Mesenchymal stem cell (in vitro differentiated cells and primary cell): ENCODE measurements at regions not wholly inside any gene's neighbourhood (a gene's known extent, or its start where the extent isn't known, plus 50 kb on each side); places are given as distances from the start of the nearest gene placed in this dataset.

Experiments
- DNase-seq: peaks from one replicate; pipeline ENCODE4 v3.0.0-alpha.2; 2013
- H2AFZ ChIP-seq: one replicate; pipeline ENCODE4 v1.6.1; 2013; ENCODE audit warnings: low read depth, mild to moderate bottlenecking, control low read depth, inconsistent platforms, low read length, moderate library complexity
- H2AK5ac ChIP-seq: 2 replicates; pipeline ENCODE4 v1.6.1; 2013; ENCODE audit warnings: low read length, moderate library complexity, mild to moderate bottlenecking, inconsistent platforms; ENCODE audit not compliant: severe bottlenecking
- H2BK120ac ChIP-seq: one replicate; pipeline ENCODE4 v1.6.1; 2013; ENCODE audit warnings: low read depth, mild to moderate bottlenecking, inconsistent platforms, low read length, moderate library complexity
- H2BK12ac ChIP-seq, 2 experiments: one replicate each; pipeline ENCODE4 v1.6.1; 2013; ENCODE audit warnings: inconsistent platforms in 2 of 2, low read length in 2 of 2, mild to moderate bottlenecking in 2 of 2, moderate library complexity in 2 of 2, control low read depth in 1 of 2
- H2BK15ac ChIP-seq: one replicate; pipeline ENCODE4 v1.6.1; 2013; ENCODE audit warnings: mild to moderate bottlenecking, low read depth, inconsistent platforms; ENCODE audit not compliant: poor library complexity, severe bottlenecking
- H2BK5ac ChIP-seq: 2 replicates; pipeline ENCODE4 v1.6.1; 2013; ENCODE audit warnings: low read depth, mild to moderate bottlenecking, low read length, control low read depth, inconsistent platforms; ENCODE audit not compliant: poor library complexity, severe bottlenecking
- H3K14ac ChIP-seq, 2 experiments: one replicate each; pipeline ENCODE4 v1.6.1; 2013; ENCODE audit warnings: inconsistent platforms in 2 of 2, low read length in 2 of 2, control low read depth in 1 of 2, mild to moderate bottlenecking in 1 of 2, moderate library complexity in 1 of 2
- H3K18ac ChIP-seq, 2 experiments: one replicate each; pipeline ENCODE4 v1.6.1; 2013; ENCODE audit warnings: inconsistent platforms in 2 of 2, low read length in 2 of 2, control low read depth in 1 of 2, low read depth in 1 of 2, mild to moderate bottlenecking in 1 of 2
- H3K23ac ChIP-seq, 2 experiments: one replicate each; pipeline ENCODE4 v1.6.1; 2013; ENCODE audit warnings: inconsistent platforms in 2 of 2, low read length in 2 of 2, mild to moderate bottlenecking in 2 of 2, moderate library complexity in 2 of 2, control low read depth in 1 of 2
- H3K27ac ChIP-seq: 2 replicates; pipeline ENCODE4 v1.5.1; 2013; ENCODE audit warnings: mild to moderate bottlenecking, moderate library complexity, low read length, control low read depth, inconsistent platforms; ENCODE audit not compliant: poor library complexity, severe bottlenecking
- H3K27me3 ChIP-seq, 2 experiments: 2 replicates each; pipeline versions ENCODE4 v1.6.1 to v1.7.0; 2013; ENCODE audit warnings: low read length in 2 of 2, mild to moderate bottlenecking in 2 of 2, moderate library complexity in 2 of 2, control low read depth in 1 of 2, inconsistent platforms in 1 of 2; ENCODE audit not compliant: control insufficient read depth in 1 of 2, insufficient read depth in 1 of 2
- H3K36me3 ChIP-seq, 2 experiments: 2 replicates each; pipeline versions ENCODE4 v1.6.1 to v1.7.0; 2013; ENCODE audit warnings: low read length in 2 of 2, control low read depth in 1 of 2, inconsistent platforms in 1 of 2, low read depth in 1 of 2, mild to moderate bottlenecking in 1 of 2; ENCODE audit not compliant: insufficient read depth in 2 of 2, control insufficient read depth in 1 of 2
- H3K4ac ChIP-seq, 2 experiments: one replicate each; pipeline ENCODE4 v1.6.1; 2013; ENCODE audit warnings: inconsistent platforms in 2 of 2, low read length in 2 of 2, mild to moderate bottlenecking in 2 of 2, moderate library complexity in 2 of 2, control low read depth in 1 of 2, low read depth in 1 of 2
- H3K4me1 ChIP-seq: 2 replicates; pipeline ENCODE4 v1.6.1; 2013; ENCODE audit warnings: low read depth, low read length, control low read depth; ENCODE audit not compliant: control insufficient read depth, insufficient read depth
- H3K4me2 ChIP-seq: 2 replicates; pipeline ENCODE4 v1.6.1; 2013; ENCODE audit warnings: low read length, mild to moderate bottlenecking, inconsistent platforms; ENCODE audit not compliant: poor library complexity, severe bottlenecking
- H3K4me3 ChIP-seq, 2 experiments: 2 replicates each; pipeline versions ENCODE4 v1.5.1 to v1.7.0; 2013; ENCODE audit warnings: low read length in 2 of 2, mild to moderate bottlenecking in 2 of 2, control low read depth in 1 of 2, low read depth in 1 of 2; ENCODE audit not compliant: insufficient read depth in 1 of 2
- H3K79me1 ChIP-seq: replicated peaks from 2 replicates; pipeline ENCODE4 v1.6.1; 2013; ENCODE audit warnings: mild to moderate bottlenecking, control low read depth, low read length, inconsistent platforms; ENCODE audit not compliant: poor library complexity, severe bottlenecking
- H3K9ac ChIP-seq: 2 replicates; pipeline ENCODE4 v1.7.0; 2013; ENCODE audit warnings: mild to moderate bottlenecking, low read length, moderate library complexity
- H3K9me3 ChIP-seq: 2 replicates; pipeline ENCODE4 v1.7.0; 2013; ENCODE audit warnings: mild to moderate bottlenecking, low read length; ENCODE audit not compliant: control insufficient read depth
- H4K8ac ChIP-seq: one replicate; pipeline ENCODE4 v1.6.1; 2013; ENCODE audit warnings: inconsistent platforms, mild to moderate bottlenecking, low read length, moderate library complexity
- H4K91ac ChIP-seq: one replicate; pipeline ENCODE4 v1.6.1; 2013; ENCODE audit warnings: mild to moderate bottlenecking, low read length, inconsistent platforms
- WGBS: methylation state at CpG from one replicate; pipeline ENCODE4 v1.1.7; 2013; ENCODE audit warnings: mixed read lengths; 5-methylcytosine and 5-hydroxymethylcytosine counted together

DNA sequence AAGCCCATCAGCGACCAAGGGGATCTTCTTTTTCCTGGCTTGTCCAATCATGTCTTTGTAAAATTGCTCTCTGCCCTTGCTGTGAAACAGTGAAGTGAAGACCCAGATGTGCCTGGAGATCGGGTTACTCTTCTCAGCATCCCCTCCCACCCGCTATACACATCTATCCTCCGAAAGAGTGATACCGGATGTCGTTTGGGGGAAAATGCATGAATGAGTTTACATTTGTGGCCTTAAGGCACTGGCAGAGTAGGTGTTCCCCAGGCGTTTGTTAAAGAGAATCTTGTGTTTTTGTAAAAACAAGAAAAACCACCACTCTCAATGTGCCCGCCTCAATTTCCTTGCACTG, 528.3 kb downstream of the CMPK2 start:
- no peak overlapping the region for H2BK12ac ChIP-seq
- H3K36me3 ChIP-seq = no peaks in the 10 kb centered on the region
- H4K91ac ChIP-seq = no peak overlapping the region
- no peak overlapping the region for H4K8ac ChIP-seq
- H3K9me3 ChIP-seq = peaks cover 3% of the 10 kb centered on the region
- H3K9ac ChIP-seq = no peak overlapping the region
- no peak overlapping the region for H2BK5ac ChIP-seq
- DNase-seq = no peak
- H3K4me2 ChIP-seq = no peak overlapping the region
- H3K27ac ChIP-seq = no peak overlapping the region
- no peaks in the 10 kb centered on the region for H3K4me1 ChIP-seq
- no peak overlapping the region for H3K23ac ChIP-seq
- H2BK15ac ChIP-seq = no peak overlapping the region
- H3K14ac ChIP-seq = no peak overlapping the region
- no peak overlapping the region for H3K18ac ChIP-seq
- no peak overlapping the region for H2AK5ac ChIP-seq
- no peaks in the 10 kb centered on the region for H3K79me1 ChIP-seq
- no peaks in the 10 kb centered on the region for H3K27me3 ChIP-seq
- WGBS = 80% methylated on average over 1 of the region's 8 CpGs
- no peak overlapping the region for H2AFZ ChIP-seq
- no peak overlapping the region for H3K4ac ChIP-seq
- no peak overlapping the region for H2BK120ac ChIP-seq
- H3K4me3 ChIP-seq = no peak overlapping the region

- whole genome bisulfite sequencing = 62% methylated on average over 3 of the region's 3 CpGs
- no peak overlapping the region for H3K14ac ChIP-seq
- H2AK5ac ChIP-seq = no peak overlapping the region
- H3K18ac ChIP-seq = no peak overlapping the region
- H2BK120ac ChIP-seq = no peak overlapping the region
- no peak overlapping the region for H2AFZ ChIP-seq
- H3K27ac ChIP-seq = no peak overlapping the region
- no peak overlapping the region for H2BK12ac ChIP-seq
- H3K36me3 ChIP-seq = no peaks in the 10 kb centered on the region
- no peak overlapping the region for H4K91ac ChIP-seq
- H2BK5ac ChIP-seq = no peak overlapping the region
- H3K79me1 ChIP-seq = no peaks in the 10 kb centered on the region
- H3K9me3 ChIP-seq = peaks cover 3% of the 10 kb centered on the region
- H3K4ac ChIP-seq = no peak overlapping the region
- no peak for DNase-seq
- no peak overlapping the region for H3K4me3 ChIP-seq
- H3K27me3 ChIP-seq = no peaks in the 10 kb centered on the region
- no peak overlapping the region for H3K4me2 ChIP-seq
- no peak overlapping the region for H3K23ac ChIP-seq
- H3K4me1 ChIP-seq = peaks cover 1% of the 10 kb centered on the region
- no peak overlapping the region for H4K8ac ChIP-seq
- no peak overlapping the region for H2BK15ac ChIP-seq
- no peak overlapping the region for H3K9ac ChIP-seq
Observed at GRCh38 chr2:6341588-6342129, 524.0 kb downstream of the CMPK2 start.

DNA sequence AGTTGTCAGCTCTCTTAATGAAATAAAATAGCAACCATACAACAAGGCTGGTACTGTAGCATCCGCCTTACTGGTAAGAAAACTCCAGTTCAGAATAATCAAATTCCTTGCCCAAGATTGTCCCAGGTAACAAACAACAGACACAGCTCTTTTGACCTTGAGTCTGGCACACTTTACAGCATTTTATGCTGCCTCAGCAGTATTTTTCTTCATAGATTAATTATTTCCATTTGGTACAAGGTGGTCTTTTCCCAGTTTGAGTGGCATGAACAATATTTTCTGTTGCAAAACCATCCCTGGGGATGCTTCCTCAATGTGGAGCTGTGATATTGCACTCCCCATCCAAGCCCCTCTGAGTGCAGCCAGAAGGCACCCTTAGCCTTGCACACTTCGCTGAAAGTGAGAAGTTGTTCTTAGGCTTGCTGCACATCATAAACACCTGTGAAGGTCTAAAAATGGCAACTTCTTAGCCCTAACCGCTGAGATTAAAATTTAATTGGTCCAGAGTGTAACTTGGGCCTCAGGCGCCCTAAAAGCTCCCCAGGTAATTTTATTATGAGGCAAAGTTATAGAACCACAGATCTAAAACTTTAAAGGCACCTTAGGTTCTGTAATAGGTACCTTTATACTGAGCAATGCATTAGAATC, 523.3 kb downstream of the CMPK2 start:
- Histone ChIP-seq H4K91ac (no peak overlapping the region), H3K4me3 (no peak overlapping the region), H2AFZ (no peak overlapping the region), H3K23ac (no peak overlapping the region), H3K27ac (no peak overlapping the region), H3K9me3 (peaks cover 3% of the 10 kb centered on the region), H3K14ac (no peak overlapping the region), H3K4ac (no peak overlapping the region), H4K8ac (no peak overlapping the region), H3K4me1 (peaks cover 1% of the 10 kb centered on the region), H2BK5ac (no peak overlapping the region), H3K18ac (no peak overlapping the region), H2BK15ac (no peak overlapping the region), H3K79me1 (no peaks in the 10 kb centered on the region), H3K9ac (no peak overlapping the region), H3K36me3 (no peaks in the 10 kb centered on the region), H2BK12ac (no peak overlapping the region), H2AK5ac (no peak overlapping the region), H2BK120ac (no peak overlapping the region), H3K4me2 (no peak overlapping the region), H3K27me3 (no peaks in the 10 kb centered on the region)
- 77% methylated on average over 3 of the region's 4 CpGs for WGBS
- no peak for DNase-seq

DNA sequence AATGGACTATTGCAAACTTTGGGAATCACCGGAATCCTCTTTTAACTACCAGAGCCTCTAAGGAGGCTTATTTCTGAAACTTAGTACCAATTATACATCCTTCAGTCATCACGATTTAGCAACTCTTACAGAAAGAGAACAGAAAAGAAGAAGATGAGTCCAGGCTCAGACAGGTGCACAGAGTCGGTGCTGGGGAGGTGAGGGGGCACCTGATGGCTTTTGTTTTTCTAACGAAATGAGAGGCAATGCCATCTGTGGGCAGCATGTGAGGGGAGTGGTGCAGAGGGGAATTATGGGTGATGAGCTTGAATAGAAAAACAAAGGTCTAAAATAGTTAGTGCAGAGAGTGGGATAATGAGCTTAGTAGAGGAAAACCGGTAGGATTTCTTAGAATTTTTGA, 522.6 kb downstream of the CMPK2 start:
- Histone ChIP-seq H2AK5ac (no peak overlapping the region), H3K36me3 (no peaks in the 10 kb centered on the region), H2BK120ac (no peak overlapping the region), H3K27me3 (no peaks in the 10 kb centered on the region), H3K27ac (no peak overlapping the region), H4K91ac (no peak overlapping the region), H3K4me2 (no peak overlapping the region), H3K9ac (no peak overlapping the region), H2BK5ac (no peak overlapping the region), H2BK12ac (no peak overlapping the region), H2BK15ac (no peak overlapping the region), H3K23ac (no peak overlapping the region), H3K4ac (no peak overlapping the region), H3K9me3 (peaks cover 3% of the 10 kb centered on the region), H3K18ac (no peak overlapping the region), H4K8ac (no peak overlapping the region), H3K79me1 (no peaks in the 10 kb centered on the region), H2AFZ (no peak overlapping the region), H3K4me1 (peaks cover 1% of the 10 kb centered on the region), H3K4me3 (no peak overlapping the region), H3K14ac (no peak overlapping the region)
- 84% methylated on average over 5 of the region's 5 CpGs for WGBS
- DNase-seq = no peak
